NOMO-1 treated with dmso at 0.1 percent for 144 hours (cell line): ENCODE measurements at regions not wholly inside any gene's neighbourhood (a gene's known extent, or its start where the extent isn't known, plus 50 kb on each side); places are given as distances from the start of the nearest gene placed in this dataset.
"Not testable (repeated sequence)": the region's sequence is repeated elsewhere in the genome, so short reads cannot be mapped to it uniquely, and the experiment has no call there.

Source experiments
- DNase-seq: peaks from one replicate; lab custom pipeline; 2025; ENCODE audit not compliant: unreplicated experiment; lab: John Stamatoyannopoulos, UW

DNA sequence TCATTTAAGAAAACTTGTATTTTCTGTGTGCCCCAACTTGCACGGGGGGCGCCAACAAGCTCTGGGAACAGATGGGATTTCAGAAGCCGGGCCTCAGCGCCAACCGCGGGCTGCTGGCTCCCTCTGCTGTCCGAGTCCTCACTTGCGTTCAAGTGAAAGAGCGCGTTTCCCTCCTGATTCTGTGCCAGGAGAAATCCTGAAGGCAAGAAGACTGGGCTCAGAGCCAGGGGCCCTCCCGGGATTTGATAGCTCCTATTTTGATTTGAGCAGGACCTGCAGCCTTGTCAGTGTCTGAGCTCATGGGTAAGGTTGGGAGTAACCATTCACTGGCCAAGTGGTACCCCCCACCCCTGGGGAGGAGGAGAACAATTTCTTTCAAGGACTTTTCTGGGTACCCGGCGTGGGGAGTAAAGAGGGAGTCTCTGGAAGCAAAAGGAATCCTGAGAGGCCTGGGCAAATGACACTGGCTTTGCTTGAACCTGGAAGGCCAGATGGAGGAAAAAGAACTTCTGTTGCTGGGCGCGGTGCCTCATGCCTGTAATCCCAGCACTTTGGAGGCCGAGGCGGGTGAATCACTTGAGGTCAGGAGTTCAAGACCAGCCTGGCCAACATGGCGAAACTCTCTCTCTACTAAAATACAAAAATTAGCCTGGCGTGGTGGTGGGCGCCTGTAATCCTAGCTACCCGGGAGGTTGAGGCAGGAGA lies 179.0 kb upstream of the RGS6 start:
- DNase-seq = peak; percentile 55

DNA sequence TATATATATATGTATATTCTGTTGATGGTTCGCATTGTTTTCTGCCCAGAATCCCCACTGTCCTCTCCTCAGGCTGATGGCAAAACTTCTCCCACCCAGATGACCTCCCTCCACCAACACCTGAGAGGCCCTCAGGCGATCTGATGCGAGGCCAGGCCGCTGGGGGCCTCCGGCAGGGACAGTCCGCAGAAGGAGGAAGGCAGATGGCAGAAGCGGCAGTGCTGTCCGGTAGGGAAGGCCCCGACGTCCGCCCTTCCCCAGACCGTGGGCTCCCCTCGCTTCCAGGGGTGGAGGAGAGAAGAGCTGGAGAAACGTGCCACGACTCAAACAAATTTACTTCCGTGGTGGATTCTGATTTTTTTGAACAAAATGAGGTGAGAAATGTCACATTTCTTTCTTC lies 178.3 kb upstream of the RGS6 start:
- no peak for DNase-seq

DNA sequence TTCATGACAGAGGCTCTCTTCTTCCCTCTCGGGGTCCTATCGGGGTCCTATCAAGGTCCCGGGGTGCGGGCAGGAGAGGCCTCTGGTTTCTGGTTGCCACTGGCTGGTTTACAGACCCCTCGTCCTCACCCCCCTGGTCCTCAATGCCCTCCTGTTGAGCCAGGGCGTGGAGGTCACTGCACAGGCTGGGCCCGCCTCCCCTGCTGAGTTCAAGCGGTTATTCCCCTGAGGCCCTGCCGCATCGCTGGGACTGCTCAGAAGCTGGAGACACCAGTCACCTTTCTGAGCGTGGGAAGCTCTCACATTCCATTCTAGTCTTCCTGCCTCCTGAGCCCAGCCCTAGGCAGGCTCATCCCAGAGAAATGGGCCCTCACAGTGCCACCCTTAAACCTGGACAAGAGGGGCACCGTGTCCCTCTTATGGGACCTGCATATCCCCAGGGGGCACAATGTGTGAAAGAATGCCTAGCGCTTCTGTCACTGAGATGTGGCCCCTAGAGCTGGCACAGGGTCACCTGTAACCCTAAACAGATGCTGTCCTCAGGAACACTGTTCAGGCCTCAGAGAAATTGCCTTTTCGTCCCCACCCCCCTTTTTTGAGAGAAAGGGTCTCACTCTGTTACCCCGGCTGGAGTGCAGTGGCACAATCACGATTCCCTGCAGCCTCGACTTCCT lies 177.7 kb upstream of the RGS6 start:
- no peak for DNase-seq

DNA sequence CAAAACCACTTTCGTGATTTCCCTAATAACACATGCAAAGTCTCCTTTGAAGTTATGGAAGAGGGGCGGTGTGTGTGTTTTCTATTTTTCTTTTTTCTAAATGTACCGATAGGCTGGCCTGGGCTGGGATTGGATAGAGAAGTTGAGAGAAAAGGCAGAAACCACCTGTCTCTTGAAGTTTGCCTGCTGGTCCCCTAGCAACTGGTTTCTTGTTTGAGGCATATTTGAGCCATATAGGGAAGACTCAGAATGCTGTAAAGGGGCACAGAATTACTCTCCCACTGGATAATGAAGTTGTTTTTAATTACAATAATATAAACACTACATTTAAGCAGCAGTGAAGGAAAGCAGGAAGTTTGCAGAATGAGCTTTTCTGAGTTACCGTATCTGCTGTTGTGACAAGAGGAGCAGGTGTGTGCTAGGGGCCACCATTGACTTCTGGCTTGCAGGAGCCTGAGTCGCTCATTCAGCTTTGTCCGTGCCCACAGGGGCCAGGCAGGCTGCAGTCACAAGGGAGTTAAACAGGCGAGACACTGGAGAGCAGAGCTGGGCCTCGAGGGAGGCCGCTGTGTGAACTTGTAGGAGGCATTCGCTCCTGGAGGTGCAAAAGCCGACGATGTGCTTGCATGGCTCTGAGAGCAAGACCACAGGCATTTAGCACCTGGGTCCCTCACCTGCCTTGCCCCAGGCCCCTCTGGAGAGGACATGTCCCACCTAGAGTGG lies 173.8 kb upstream of the RGS6 start:
- DNase-seq = no peak

GRCh38 chr14:71762575-71762974 lies 169.7 kb upstream of the RGS6 start:
- DNase-seq = no peak

DNA sequence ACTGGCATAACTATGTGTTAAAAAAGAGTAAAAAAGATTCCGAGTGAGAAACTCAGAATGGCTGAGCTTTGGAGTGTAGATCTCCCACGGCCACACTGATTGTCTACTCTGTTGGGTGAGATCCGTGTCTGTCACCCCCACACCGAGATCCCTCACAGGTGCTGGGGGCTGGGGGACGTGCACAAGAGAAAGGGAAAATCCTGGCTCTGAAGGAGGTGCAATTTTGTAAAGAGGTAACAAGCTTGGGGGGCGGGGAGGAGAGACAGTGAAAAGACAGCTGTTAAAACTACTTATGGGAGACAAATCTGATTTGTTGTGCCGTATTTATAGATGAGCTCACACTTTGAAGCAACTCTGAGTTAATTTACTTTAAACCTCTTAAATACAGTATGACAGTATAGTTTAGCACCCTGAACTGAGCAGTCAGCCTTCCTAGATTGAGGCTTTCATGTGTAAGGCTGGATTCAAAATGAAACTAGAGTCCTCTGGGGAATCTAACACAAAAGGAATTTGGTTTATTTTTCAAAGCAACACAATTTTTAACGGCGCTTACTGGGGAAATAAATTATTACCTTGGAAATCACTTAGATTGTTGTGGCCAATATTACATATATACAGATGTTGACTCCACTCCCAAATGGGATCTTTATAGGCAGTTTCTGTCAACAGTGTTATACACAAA lies 167.4 kb upstream of the RGS6 start:
- no peak for DNase-seq

GRCh38 chr14:71765505-71765904 lies 166.7 kb upstream of the RGS6 start:
- DNase-seq = no peak

DNA sequence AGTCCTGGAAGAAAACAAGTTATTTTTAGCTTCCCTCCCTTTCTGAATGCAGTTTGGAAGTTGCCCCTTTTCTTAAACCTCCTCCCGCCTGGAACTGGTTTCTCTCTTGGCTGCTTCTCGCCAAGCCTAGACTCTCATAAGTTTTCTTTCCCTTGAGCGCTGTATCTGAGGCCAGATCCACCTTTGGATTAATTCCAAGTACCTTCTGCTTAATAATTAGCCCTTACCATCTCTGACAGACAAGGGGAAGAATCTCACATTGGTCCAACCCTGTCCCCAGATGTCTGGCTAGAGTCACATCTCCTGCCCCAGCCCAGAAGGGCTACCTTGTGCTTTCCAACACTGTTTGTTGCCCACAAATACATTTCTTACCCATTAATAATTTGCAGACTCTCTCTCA lies 161.8 kb upstream of the RGS6 start:
- no peak for DNase-seq

DNA sequence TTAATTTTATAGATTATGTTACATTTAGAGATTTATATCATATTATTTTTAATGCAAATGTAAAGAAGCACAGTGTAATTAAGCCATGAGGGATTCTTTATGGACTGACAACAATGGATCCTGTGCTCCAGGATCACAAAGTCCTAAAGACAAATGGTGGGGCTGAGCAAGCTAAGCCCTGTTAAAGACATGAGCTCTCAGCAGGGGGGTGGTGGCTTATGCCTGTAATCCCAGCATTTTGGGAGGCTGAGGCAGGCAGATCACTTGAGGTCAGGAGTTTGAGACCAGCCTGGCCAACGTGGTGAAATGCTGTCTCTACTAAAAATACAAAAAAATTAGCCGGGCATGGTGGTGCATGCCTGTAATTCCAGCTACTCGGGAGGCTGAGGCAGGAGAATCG lies 160.8 kb upstream of the RGS6 start:
- DNase-seq = not testable (repeated sequence)

DNA sequence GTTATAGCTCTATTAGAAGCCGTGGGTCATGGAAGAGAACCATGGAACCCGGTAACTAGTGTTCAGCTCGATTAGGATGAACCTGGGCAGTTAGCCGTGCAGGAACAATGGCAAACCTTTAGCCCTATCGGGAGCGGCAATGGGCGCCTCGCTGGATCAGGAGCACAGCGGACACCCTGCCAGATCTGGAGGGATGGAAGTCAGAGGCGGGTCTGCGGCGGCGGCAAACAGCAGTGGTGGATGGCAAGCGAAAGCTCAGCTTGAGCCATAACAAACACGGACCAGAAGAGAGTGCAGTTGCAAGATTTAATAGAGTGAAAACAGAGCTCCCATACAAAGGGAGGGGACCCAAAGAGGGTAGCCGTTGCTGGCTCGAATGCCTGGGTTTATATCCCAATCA lies 160.2 kb upstream of the RGS6 start:
- DNase-seq = not testable (repeated sequence)

GRCh38 chr14:71773898-71774481 lies 158.2 kb upstream of the RGS6 start:
- DNase-seq = no peak

- DNase-seq = no peak
Observed at GRCh38 chr14:71776471-71777360, 155.5 kb upstream of the RGS6 start.

- no peak for DNase-seq
Observed at GRCh38 chr14:71780075-71780474, 152.2 kb upstream of the RGS6 start.

DNA sequence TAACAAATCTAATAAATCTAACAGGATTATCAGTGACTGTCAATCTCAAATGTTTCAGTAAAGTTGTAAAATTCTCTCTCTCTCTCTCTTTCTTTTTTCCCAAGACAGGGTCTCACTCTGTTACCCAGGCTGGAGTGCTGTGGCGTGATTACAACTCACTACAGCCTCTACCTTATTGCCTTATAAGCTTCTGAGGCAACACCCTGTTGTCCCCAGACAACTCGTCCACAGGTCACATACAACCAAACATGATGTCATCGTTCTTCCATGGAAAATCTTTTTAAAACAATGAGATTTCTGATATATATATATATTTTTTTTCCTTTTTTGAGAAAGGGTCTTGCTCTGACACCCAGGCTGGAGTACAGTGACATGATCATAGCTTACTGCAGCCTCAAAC lies 151.4 kb upstream of the RGS6 start:
- no peak for DNase-seq

- DNase-seq = no peak
Observed at GRCh38 chr14:71783088-71783487, 149.1 kb upstream of the RGS6 start.

DNA sequence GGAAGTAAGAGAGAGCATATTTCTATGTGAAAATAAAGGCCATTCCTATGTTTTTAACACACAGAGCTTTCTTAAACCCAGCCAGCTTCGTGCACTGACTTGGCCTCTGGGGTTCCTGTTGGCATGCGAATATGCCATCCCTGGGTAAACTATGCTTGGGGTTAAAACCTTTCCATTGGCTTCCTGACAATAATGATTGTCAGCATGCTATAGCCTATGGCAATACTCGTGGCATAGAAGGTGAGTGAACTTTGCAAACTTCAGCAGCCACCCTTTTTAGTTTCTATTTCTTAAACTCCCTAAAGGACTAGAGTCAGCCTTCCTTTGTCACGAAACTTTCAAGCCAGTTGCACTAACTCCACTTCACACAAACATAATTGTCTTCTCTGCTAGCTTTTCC lies 148.4 kb upstream of the RGS6 start:
- no peak for DNase-seq

- DNase-seq = no peak
Observed at GRCh38 chr14:71789005-71789404, 143.2 kb upstream of the RGS6 start.

- no peak for DNase-seq
Observed at GRCh38 chr14:71799841-71800240, 132.4 kb upstream of the RGS6 start.

- no peak for DNase-seq
Observed at GRCh38 chr14:71800878-71801277, 131.4 kb upstream of the RGS6 start.

DNA sequence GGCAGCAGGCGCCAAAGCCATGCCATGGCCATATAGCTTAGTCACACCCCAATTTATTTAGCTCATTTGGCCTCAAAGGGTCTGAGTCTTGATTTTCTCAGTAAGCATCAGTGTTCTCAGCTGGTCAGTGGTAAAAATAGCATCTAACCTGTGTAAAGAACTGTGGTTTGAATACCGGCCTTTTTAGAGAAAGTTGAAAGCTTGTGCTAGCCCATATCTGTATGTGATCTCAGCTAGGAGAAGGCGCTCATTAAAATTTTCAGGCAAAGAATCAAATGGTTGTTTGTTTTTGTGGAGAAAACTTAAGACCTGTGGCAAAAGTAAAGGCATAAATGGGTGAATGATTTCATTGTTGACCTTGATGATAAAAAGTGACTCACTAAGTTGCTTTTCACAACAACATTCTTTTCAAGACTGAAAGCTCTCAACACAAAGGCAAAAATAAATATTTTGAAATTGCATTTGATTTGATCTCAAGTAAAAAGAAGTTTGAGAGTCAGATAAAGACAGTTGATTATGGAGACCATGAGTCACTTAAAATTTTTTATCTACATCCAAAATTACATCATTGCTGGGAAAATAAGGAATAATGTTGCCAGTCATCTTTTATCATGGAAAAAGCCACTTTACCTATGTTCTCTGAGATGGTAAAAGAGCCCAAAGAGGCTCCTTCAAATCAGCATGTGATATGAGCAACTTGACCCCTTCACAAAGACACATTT lies 128.5 kb upstream of the RGS6 start:
- DNase-seq = no peak
